Endothelial cell of umbilical vein (primary cell): ENCODE measurements at regions not wholly inside any gene's neighbourhood (a gene's known extent, or its start where the extent isn't known, plus 50 kb on each side); places are given as distances from the start of the nearest gene placed in this dataset.
A peak's percentile ranks its signal among the peaks of the same experiment; 100 is the strongest.

Source experiments
- BruUV-seq: library from RNA; stranded (reverse); fragments of 400-500 nt; replicated peaks from 2 replicates; lab custom pipeline; 2021; lab: Mats Ljungman, UMichigan
- CTCF ChIA-PET: fragments of 300-600, 350-600 bp; sonication (Branson Sonifier 250); formaldehyde crosslinking; loops from one replicate; lab custom pipeline; 2021; ENCODE audit warnings: antibody characterized with exemption, inconsistent platforms; lab: Charles Lee
- POLR2A ChIA-PET: fragments of 300-600, 350-600 bp; sonication (Branson Sonifier 250); formaldehyde crosslinking; loops from one replicate; lab custom pipeline; 2021; ENCODE audit warnings: antibody characterized with exemption, inconsistent platforms; lab: Charles Lee
- DNase-seq: peaks from one replicate; pipeline ENCODE4 v3.0.0-alpha.2; 2011; ENCODE audit warnings: low read depth, low spot score
- FAIRE-seq: peaks from 2 replicates; lab custom pipeline; 2011; peaks lifted over from hg19 to GRCh38; lab: Jason Lieb, UNC
- H2AFZ ChIP-seq: 2 replicates; pipeline ENCODE4 v1.6.0; 2012; ENCODE audit warnings: low read depth, low read length, control low read depth, inconsistent platforms
- H3K27ac ChIP-seq: 2 replicates; pipeline ENCODE4 v1.5.1; 2011; ENCODE audit warnings: low read depth, mild to moderate bottlenecking, control low read depth, low read length, moderate library complexity; ENCODE audit not compliant: insufficient read depth
- H3K27me3 ChIP-seq, 2 experiments: 2 replicates each; pipeline versions ENCODE4 v1.6.0 to v1.6.1; 2011; ENCODE audit warnings: low read length in 2 of 2, mixed read lengths in 1 of 2; ENCODE audit not compliant: control insufficient read depth in 2 of 2, insufficient read depth in 2 of 2
- H3K36me3 ChIP-seq, 2 experiments: 2 replicates in 1 of 2; 3 replicates in 1 of 2; pipeline ENCODE4 v1.5.1; 2011; ENCODE audit warnings: low read length in 2 of 2, mild to moderate bottlenecking in 1 of 2, moderate library complexity in 1 of 2; ENCODE audit not compliant: control insufficient read depth in 2 of 2, insufficient read depth in 2 of 2; ENCODE audit errors: extremely low read depth in 1 of 2
- H3K4me1 ChIP-seq: 3 replicates; pipeline ENCODE4 v1.5.1; 2011; ENCODE audit warnings: mild to moderate bottlenecking, low read length; ENCODE audit not compliant: control insufficient read depth, insufficient read depth; ENCODE audit errors: extremely low read depth
- H3K4me2 ChIP-seq: 2 replicates; pipeline ENCODE4 v1.6.1; 2011; ENCODE audit warnings: low read length, control low read depth, mixed read lengths; ENCODE audit not compliant: insufficient read depth
- H3K4me3 ChIP-seq, 3 experiments: fragments of 200-600 bp in 1 of 3; sonication (generic), shearing (Covaris generic) in 1 of 3; replicated peaks in 1 of 3; 2 replicates each; pipeline ENCODE4 v1.5.1; 2011 to 2016; ENCODE audit warnings: control low read depth in 3 of 3, low read length in 3 of 3, mild to moderate bottlenecking in 2 of 3, inconsistent platforms in 1 of 3, low read depth in 1 of 3, moderate library complexity in 1 of 3; ENCODE audit not compliant: insufficient read depth in 1 of 3
- H3K79me2 ChIP-seq: 2 replicates; pipeline ENCODE4 v1.6.0; 2012; ENCODE audit warnings: low read length, inconsistent platforms; ENCODE audit not compliant: control insufficient read depth, insufficient read depth
- H3K9ac ChIP-seq: replicated peaks from 2 replicates; pipeline ENCODE3; 2011; ENCODE audit warnings: low read length, control low read depth; ENCODE audit not compliant: insufficient read depth; ENCODE audit errors: extremely low read depth
- H3K9me1 ChIP-seq: replicated peaks from 3 replicates; pipeline ENCODE4 v1.6.0; 2011; ENCODE audit warnings: mild to moderate bottlenecking, low read length; ENCODE audit not compliant: control insufficient read depth, insufficient read depth; ENCODE audit errors: extremely low read depth
- H3K9me3 ChIP-seq: replicated peaks from 2 replicates; pipeline ENCODE4 v1.5.1; 2012; ENCODE audit warnings: low read length, inconsistent platforms; ENCODE audit not compliant: control insufficient read depth, insufficient read depth
- H4K20me1 ChIP-seq: replicated peaks from 2 replicates; pipeline ENCODE3; 2011; ENCODE audit warnings: mild to moderate bottlenecking, low read length; ENCODE audit not compliant: control insufficient read depth, insufficient read depth; ENCODE audit errors: extremely low read depth
- EZH2 ChIP-seq: IDR thresholded peaks from 2 replicates; pipeline ENCODE4 v1.6.1; 2012; ENCODE audit warnings: borderline replicate concordance, low read depth, mild to moderate bottlenecking, moderate library complexity, low read length, inconsistent platforms; ENCODE audit not compliant: severe bottlenecking
- FOS ChIP-seq: IDR thresholded peaks from 2 replicates; pipeline ENCODE4 v1.6.1; 2011; ENCODE audit warnings: mild to moderate bottlenecking, low read length, moderate library complexity, borderline replicate concordance; ENCODE audit not compliant: insufficient read depth
- GATA2 ChIP-seq: IDR thresholded peaks from 2 replicates; pipeline ENCODE4 v1.7.0; 2011; ENCODE audit warnings: low read depth, mild to moderate bottlenecking, moderate library complexity, mixed read lengths, low read length; ENCODE audit not compliant: insufficient read length, insufficient read depth
- JUN ChIP-seq: IDR thresholded peaks from 2 replicates; pipeline ENCODE4 v1.6.1; 2011; ENCODE audit warnings: borderline replicate concordance, low read depth; ENCODE audit not compliant: insufficient read length, insufficient read depth
- MYC ChIP-seq: IDR thresholded peaks from one replicate; pipeline ENCODE4 v1.6.1; 2011; ENCODE audit warnings: mild to moderate bottlenecking, low read depth, low read length
- POLR2A ChIP-seq: IDR thresholded peaks from 2 replicates; pipeline ENCODE4 v1.6.1; 2012; ENCODE audit warnings: low read depth, mild to moderate bottlenecking, control low read depth, low read length
- POLR2AphosphoS5 ChIP-seq: IDR thresholded peaks from 2 replicates; pipeline ENCODE4 v1.6.1; 2012; ENCODE audit warnings: low read depth, mild to moderate bottlenecking, control low read depth, low read length, moderate library complexity; ENCODE audit not compliant: insufficient read depth
- dilution Hi-C: fragments of 300-500 bp; cut with MboI; formaldehyde crosslinking; loops from one replicate; pipeline ENCODE4 v1.15.0; 2019; ENCODE audit warnings: low sequenced_read_pairs; ENCODE audit not compliant: extremely low pct_ligation_motif_present
- intact Hi-C: fragments of 100-400 bp; cut with micrococcal nuclease; formaldehyde crosslinking; loops from one replicate; pipeline ENCODE4 v1.10.0; 2022
- TF ChIP-seq, protein P1 (sequence below): IDR thresholded peaks from 2 replicates; pipeline ENCODE4 v1.6.1; 2011; ENCODE audit not compliant: insufficient read depth, insufficient read length
- TF ChIP-seq, protein P2 (sequence below), 2 donors: IDR thresholded peaks; 1 replicate in 1 of 2; 2 replicates in 1 of 2; pipeline ENCODE4 v1.5.1; 2011; ENCODE audit warnings: low read length in 2 of 2, mild to moderate bottlenecking in 2 of 2, moderate library complexity in 2 of 2, control low read depth in 1 of 2, inconsistent platforms in 1 of 2, low read depth in 1 of 2; ENCODE audit not compliant: insufficient read depth in 1 of 2; ENCODE audit errors: extremely low read depth in 1 of 2

DNA sequence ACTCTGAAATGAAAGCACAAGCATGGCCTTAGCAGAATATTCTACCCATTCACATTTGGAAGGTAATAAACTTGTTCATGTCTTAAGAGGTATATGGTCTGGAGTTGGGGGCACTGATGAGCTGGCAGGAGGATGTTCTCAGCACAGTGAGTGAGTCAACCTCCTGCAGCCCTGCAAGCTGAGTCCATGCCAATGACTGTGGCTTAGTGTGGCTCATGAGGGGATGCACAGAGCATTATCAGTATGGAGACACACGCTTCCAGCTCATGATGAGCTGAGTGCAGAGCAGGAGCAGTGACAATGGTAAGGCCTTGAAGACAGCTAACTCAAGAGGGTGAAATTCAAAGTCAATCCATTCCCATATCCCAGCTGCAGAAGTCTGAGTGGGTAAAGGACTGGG lies 102.3 kb downstream of the TNFSF18 start:
- peak; percentile 78 for FAIRE-seq
- Histone ChIP-seq H3K36me3 (no peaks in the 10 kb centered on the region), H3K4me1 (peaks cover 36% of the 10 kb centered on the region), H3K27me3 (no peaks in the 10 kb centered on the region), H3K9me3 (no peaks in the 10 kb centered on the region), H2AFZ (no peak overlapping the region), H3K4me3 (no peak overlapping the region), H3K27ac (peak overlapping the region; percentile 95), H3K79me2 (no peaks in the 10 kb centered on the region), H4K20me1 (no peaks in the 10 kb centered on the region), H3K4me2 (peak overlapping the region; percentile 16), H3K9me1 (no peaks in the 10 kb centered on the region), H3K9ac (peak overlapping the region; percentile 58)
- CTCF ChIA-PET: interaction anchor here (0.7 to 2.3 kb wide), 15 partner anchors 12 to 255 kb away, joined by 3 to 13 read pairs (median 4); no protein-coding TSS in a partner anchor
- DNase-seq: peak; percentile 89
- intact Hi-C loops: loop anchor here (1.0 to 5.0 kb wide), 5 partner anchors 30 to 202 kb away; partner anchors contain the start of gene TNFSF18
- TF ChIP-seq POLR2AphosphoS5: peak; percentile 82
- TF ChIP-seq FOS: peak; percentile 98
- TF ChIP-seq GATA2: peak; percentile 85
- peak; percentile 64 for TF ChIP-seq JUN
- no peak for TF ChIP-seq MYC
- TF ChIP-seq EZH2: no peak
- TF ChIP-seq, protein P1, sequence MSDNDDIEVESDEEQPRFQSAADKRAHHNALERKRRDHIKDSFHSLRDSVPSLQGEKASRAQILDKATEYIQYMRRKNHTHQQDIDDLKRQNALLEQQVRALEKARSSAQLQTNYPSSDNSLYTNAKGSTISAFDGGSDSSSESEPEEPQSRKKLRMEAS: no peak
- TF ChIP-seq POLR2A: peak; percentile 25
- TF ChIP-seq, protein P2, sequence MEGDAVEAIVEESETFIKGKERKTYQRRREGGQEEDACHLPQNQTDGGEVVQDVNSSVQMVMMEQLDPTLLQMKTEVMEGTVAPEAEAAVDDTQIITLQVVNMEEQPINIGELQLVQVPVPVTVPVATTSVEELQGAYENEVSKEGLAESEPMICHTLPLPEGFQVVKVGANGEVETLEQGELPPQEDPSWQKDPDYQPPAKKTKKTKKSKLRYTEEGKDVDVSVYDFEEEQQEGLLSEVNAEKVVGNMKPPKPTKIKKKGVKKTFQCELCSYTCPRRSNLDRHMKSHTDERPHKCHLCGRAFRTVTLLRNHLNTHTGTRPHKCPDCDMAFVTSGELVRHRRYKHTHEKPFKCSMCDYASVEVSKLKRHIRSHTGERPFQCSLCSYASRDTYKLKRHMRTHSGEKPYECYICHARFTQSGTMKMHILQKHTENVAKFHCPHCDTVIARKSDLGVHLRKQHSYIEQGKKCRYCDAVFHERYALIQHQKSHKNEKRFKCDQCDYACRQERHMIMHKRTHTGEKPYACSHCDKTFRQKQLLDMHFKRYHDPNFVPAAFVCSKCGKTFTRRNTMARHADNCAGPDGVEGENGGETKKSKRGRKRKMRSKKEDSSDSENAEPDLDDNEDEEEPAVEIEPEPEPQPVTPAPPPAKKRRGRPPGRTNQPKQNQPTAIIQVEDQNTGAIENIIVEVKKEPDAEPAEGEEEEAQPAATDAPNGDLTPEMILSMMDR (IDR thresholded peaks at IDR 0.05; ENCODE audit: extremely low read depth in 1 of 2, insufficient read depth in 1 of 2, low read depth in 1 of 2, low read length in 2 of 2): no peak
- no TSS peak for BruUV-seq
- POLR2A ChIA-PET: interaction anchor here (0.8 to 3.3 kb wide), 3 partner anchors 39 to 257 kb away, joined by 3 to 10 read pairs (median 3); partner anchors contain the start of gene TNFSF18
- dilution Hi-C loops: no loop called here
